ENCODE measurements at regions not wholly inside any gene's neighbourhood (a gene's known extent, or its start where the extent isn't known, plus 50 kb on each side); places are given as distances from the start of the nearest gene placed in this dataset.

DNA sequence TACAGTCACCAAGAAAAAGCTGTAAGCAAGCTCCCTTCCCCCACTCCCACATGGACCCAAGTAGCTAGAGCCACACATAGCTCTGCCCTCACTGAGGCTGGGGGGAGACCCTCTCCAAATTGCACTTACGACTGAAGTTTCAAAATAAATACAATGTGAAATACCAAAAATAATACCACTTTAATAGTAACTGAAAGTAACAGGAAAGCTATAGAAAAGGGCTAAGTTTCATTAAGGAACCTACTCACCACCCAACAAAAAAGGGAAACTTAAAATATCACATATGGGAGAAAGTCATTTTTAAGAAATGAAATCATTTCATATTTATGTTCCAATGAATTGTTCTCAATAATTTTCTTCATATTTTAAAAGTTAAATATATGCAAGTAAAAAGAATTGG is 130.4 kb upstream of the UBE2E2 start:
- H3K36me3 ChIP-seq (ENCODE audit: control insufficient read depth in 5 of 5, insufficient read depth in 5 of 5, low read length in 5 of 5) = no peaks in the 10 kb centered on the region
- H3K9me3 ChIP-seq (ENCODE audit: control insufficient read depth in 5 of 5, low read length in 5 of 5) = no peaks in the 10 kb centered on the region
- peaks cover 0 to 19% (median 16%) of the 10 kb centered on the region in 5 donors for H3K4me1 ChIP-seq (ENCODE audit: control insufficient read depth in 5 of 5, insufficient read depth in 5 of 5, low read length in 5 of 5)
- no peaks in the 10 kb centered on the region for H3K27me3 ChIP-seq (ENCODE audit: control insufficient read depth in 5 of 5, insufficient read depth in 4 of 5, low read length in 5 of 5)
- H3K9ac ChIP-seq (ENCODE audit: low read length in 5 of 5) = no peak overlapping the region
- no peak overlapping the region for H3K27ac ChIP-seq (ENCODE audit: low read depth, low read length)
- H3K4me3 ChIP-seq (ENCODE audit: low read depth in 1 of 5, low read length in 5 of 5) = no peak overlapping the region

DNA sequence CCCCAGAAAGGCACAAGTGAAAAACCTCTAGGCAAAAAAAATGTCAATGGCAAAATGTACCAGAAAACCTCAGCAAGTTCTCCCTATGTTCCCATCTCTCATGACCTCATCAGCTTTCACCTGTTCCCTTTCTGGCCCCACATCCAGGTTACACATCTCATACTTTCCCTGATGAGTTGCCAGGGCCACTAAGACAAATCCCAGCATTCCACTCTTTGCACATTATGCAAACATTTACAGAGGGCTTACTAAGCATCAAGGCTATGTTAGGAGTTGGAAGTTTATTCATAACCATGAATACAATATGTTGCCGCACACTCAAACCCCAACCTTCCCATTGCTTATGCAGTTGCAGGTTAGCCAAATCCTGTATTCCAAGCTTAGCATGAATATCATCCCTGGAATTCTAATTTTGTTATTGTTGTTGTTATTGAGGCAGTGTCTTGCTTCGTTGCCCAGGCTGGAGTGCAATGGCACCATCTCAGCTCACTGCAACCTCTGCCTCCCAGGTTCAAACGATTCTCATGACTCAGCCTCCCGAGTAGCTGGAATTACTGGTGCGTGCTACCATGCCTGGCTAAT is 129.3 kb upstream of the UBE2E2 start:
- H3K4me1 ChIP-seq (ENCODE audit: control insufficient read depth in 5 of 5, insufficient read depth in 5 of 5, low read length in 5 of 5) = peaks cover 0 to 18% (median 16%) of the 10 kb centered on the region in 5 donors

DNA sequence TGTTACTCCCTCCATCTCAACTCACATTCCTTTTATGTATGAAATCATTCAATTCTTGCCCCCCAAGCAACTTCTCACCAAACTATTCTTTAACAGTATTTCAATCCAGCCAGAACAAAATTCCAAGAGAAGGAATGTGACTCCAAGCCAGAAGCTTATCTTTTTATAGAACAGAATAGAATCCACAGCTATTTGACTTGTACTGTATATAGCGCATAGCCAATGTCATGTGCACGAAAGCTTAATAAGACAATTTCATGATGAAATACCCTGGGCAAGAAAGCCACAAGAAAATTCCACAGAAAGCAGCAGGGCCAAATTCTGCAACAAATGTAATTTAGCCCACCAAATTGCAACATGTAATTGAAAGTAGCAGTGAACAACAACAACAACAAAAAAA is 127.6 kb upstream of the UBE2E2 start:
- Histone ChIP-seq H3K9me3 (ENCODE audit: control insufficient read depth in 5 of 5, low read length in 5 of 5) (no peaks in the 10 kb centered on the region), H3K9ac (ENCODE audit: low read length in 5 of 5) (no peak overlapping the region), H3K27ac (ENCODE audit: low read depth, low read length) (no peak overlapping the region), H3K36me3 (ENCODE audit: control insufficient read depth in 5 of 5, insufficient read depth in 5 of 5, low read length in 5 of 5) (no peaks in the 10 kb centered on the region), H3K4me3 (ENCODE audit: low read depth in 1 of 5, low read length in 5 of 5) (no peak overlapping the region), H3K4me1 (ENCODE audit: control insufficient read depth in 5 of 5, insufficient read depth in 5 of 5, low read length in 5 of 5) (peaks cover 0 to 22% (median 19%) of the 10 kb centered on the region in 5 donors), H3K27me3 (ENCODE audit: control insufficient read depth in 5 of 5, insufficient read depth in 4 of 5, low read length in 5 of 5) (no peaks in the 10 kb centered on the region)

More for the DNA sequence above, 129.3 kb upstream of the UBE2E2 start:
- no peaks in the 10 kb centered on the region for H3K27me3 ChIP-seq (ENCODE audit: control insufficient read depth in 5 of 5, insufficient read depth in 4 of 5, low read length in 5 of 5)
- no peak overlapping the region for H3K9ac ChIP-seq (ENCODE audit: low read length in 5 of 5)
- H3K9me3 ChIP-seq (ENCODE audit: control insufficient read depth in 5 of 5, low read length in 5 of 5) = no peaks in the 10 kb centered on the region
- no peaks in the 10 kb centered on the region for H3K36me3 ChIP-seq (ENCODE audit: control insufficient read depth in 5 of 5, insufficient read depth in 5 of 5, low read length in 5 of 5)
- no peak overlapping the region for H3K4me3 ChIP-seq (ENCODE audit: low read depth in 1 of 5, low read length in 5 of 5)
- no peak overlapping the region for H3K27ac ChIP-seq (ENCODE audit: low read depth, low read length)

DNA sequence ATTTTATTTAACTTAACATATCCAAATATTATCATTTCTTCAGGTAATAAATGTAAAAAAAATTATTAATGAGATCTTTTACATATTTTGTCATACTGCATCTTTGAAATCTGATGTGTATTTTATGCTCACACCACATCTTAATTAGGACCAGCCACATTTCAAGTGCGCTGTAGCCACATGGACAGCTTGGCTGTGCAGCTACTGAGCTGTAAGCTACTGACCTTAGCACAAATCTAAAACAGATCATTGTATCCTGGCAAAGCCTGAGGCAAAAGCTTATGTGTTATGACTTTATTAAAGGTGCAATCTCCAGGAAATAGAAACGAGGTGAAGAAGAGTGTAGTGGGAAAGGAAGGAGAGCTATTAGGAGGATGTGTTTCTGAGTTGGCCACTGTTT is 126.7 kb upstream of the UBE2E2 start:
- Histone ChIP-seq H3K36me3 (ENCODE audit: control insufficient read depth in 5 of 5, insufficient read depth in 5 of 5, low read length in 5 of 5) (no peaks in the 10 kb centered on the region), H3K9ac (ENCODE audit: low read length in 5 of 5) (no peak overlapping the region), H3K27me3 (ENCODE audit: control insufficient read depth in 5 of 5, insufficient read depth in 4 of 5, low read length in 5 of 5) (no peaks in the 10 kb centered on the region), H3K4me3 (ENCODE audit: low read depth in 1 of 5, low read length in 5 of 5) (no peak overlapping the region), H3K27ac (ENCODE audit: low read depth, low read length) (no peak overlapping the region), H3K9me3 (ENCODE audit: control insufficient read depth in 5 of 5, low read length in 5 of 5) (no peaks in the 10 kb centered on the region), H3K4me1 (ENCODE audit: control insufficient read depth in 5 of 5, insufficient read depth in 5 of 5, low read length in 5 of 5) (peaks cover 0 to 22% (median 13%) of the 10 kb centered on the region in 5 donors)

DNA sequence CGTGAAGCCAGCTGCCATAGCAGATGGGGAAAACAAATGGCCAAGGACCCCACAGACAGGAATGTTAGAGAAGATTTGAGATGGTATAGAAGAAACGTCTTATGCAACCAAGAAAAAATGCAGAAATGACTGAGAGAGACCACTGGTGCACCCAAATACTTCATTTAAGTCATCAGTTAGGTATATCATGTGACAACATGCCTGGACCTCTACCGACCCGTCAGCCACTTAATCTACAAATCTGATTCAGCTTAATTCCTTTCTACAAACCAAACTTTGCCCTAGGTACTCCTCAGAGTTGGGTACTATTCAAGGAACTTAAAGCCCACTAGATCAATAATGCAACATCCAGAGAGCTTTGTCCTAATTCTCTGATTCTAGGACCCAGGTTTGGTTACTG is 126.0 kb upstream of the UBE2E2 start:
- Histone ChIP-seq H3K9me3 (ENCODE audit: control insufficient read depth in 5 of 5, low read length in 5 of 5) (no peaks in the 10 kb centered on the region), H3K27ac (ENCODE audit: low read depth, low read length) (no peak overlapping the region), H3K9ac (ENCODE audit: low read length in 5 of 5) (no peak overlapping the region), H3K36me3 (ENCODE audit: control insufficient read depth in 5 of 5, insufficient read depth in 5 of 5, low read length in 5 of 5) (no peaks in the 10 kb centered on the region), H3K4me1 (ENCODE audit: control insufficient read depth in 5 of 5, insufficient read depth in 5 of 5, low read length in 5 of 5) (peaks cover 0 to 22% (median 11%) of the 10 kb centered on the region in 5 donors), H3K27me3 (ENCODE audit: control insufficient read depth in 5 of 5, insufficient read depth in 4 of 5, low read length in 5 of 5) (no peaks in the 10 kb centered on the region), H3K4me3 (ENCODE audit: low read depth in 1 of 5, low read length in 5 of 5) (no peak overlapping the region)

DNA sequence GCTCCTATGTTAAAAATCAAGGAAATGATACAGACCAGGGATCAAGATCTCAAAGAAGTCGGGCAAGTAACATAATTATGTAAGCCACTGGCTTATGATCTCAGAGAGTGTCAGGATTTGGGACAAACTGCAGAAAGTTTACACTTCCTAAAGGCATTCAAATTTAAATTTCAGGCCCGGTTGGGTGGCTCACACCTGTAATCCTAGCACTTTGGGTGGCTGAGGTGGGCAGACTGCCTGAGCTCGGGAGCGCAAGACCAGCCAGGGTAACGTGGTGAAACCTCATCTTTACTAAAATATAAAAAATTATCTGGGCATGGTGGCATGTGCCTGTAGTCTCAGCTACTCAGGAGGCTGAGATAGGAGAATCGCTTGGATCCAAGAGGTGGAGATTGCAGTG is 124.4 kb upstream of the UBE2E2 start:
- no peaks in the 10 kb centered on the region for H3K36me3 ChIP-seq (ENCODE audit: control insufficient read depth in 5 of 5, insufficient read depth in 5 of 5, low read length in 5 of 5)
- H3K27ac ChIP-seq (ENCODE audit: low read depth, low read length) = no peak overlapping the region
- H3K9ac ChIP-seq (ENCODE audit: low read length in 5 of 5) = no peak overlapping the region
- peaks cover 0 to 20% (median 8%) of the 10 kb centered on the region in 5 donors for H3K4me1 ChIP-seq (ENCODE audit: control insufficient read depth in 5 of 5, insufficient read depth in 5 of 5, low read length in 5 of 5)
- no peaks in the 10 kb centered on the region for H3K27me3 ChIP-seq (ENCODE audit: control insufficient read depth in 5 of 5, insufficient read depth in 4 of 5, low read length in 5 of 5)
- H3K9me3 ChIP-seq (ENCODE audit: control insufficient read depth in 5 of 5, low read length in 5 of 5) = no peaks in the 10 kb centered on the region
- no peak overlapping the region for H3K4me3 ChIP-seq (ENCODE audit: low read depth in 1 of 5, low read length in 5 of 5)

DNA sequence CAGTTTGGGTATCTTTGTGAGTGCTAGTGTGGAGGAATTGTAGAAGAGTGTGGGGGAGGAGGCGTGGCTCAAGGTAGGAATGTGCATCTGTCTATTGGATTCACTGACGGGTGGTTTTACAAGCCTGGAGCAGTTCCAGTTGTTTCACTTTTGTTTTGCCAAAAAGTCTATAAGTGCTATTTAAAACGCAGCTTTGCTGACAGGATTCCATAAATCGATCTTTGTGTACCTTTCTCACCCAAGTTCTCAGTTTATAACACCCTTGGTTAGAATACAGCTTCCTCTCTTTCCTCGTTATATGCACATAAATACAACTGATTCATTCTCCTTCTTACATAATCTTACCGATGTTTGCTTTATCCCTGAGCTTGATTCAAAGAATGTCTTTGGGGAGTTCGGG is 123.2 kb upstream of the UBE2E2 start:
- peak overlapping the region in 1 of 5 donors; percentile 26 for H3K4me3 ChIP-seq (ENCODE audit: low read depth in 1 of 5, low read length in 5 of 5)
- no peak overlapping the region for H3K9ac ChIP-seq (ENCODE audit: low read length in 5 of 5)
- H3K9me3 ChIP-seq (ENCODE audit: control insufficient read depth in 5 of 5, low read length in 5 of 5) = no peaks in the 10 kb centered on the region
- peaks cover 0 to 16% (median 8%) of the 10 kb centered on the region in 5 donors for H3K4me1 ChIP-seq (ENCODE audit: control insufficient read depth in 5 of 5, insufficient read depth in 5 of 5, low read length in 5 of 5)
- H3K27ac ChIP-seq (ENCODE audit: low read depth, low read length) = no peak overlapping the region
- no peaks in the 10 kb centered on the region for H3K27me3 ChIP-seq (ENCODE audit: control insufficient read depth in 5 of 5, insufficient read depth in 4 of 5, low read length in 5 of 5)
- no peaks in the 10 kb centered on the region for H3K36me3 ChIP-seq (ENCODE audit: control insufficient read depth in 5 of 5, insufficient read depth in 5 of 5, low read length in 5 of 5)

DNA sequence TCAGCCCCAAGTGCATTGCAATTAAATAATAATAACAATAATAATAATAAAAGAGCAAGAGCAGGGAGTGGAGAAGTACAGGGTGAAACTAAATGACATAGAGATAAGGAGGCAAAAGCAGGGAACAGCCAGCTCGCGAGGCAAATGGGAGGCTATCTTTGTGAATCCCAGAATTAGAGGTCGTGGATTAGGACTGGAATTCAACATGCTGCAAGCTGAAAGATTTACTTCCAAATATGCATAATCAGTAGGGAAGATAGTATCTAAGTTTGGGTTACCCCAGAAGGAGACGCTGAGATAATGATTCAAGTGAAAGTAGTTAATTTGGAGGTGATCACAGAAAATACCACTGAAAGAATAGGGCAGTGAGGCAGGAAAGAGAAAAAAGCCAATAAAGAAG is 119.4 kb upstream of the UBE2E2 start:
- H3K27ac ChIP-seq (ENCODE audit: low read depth, low read length) = no peak overlapping the region

DNA sequence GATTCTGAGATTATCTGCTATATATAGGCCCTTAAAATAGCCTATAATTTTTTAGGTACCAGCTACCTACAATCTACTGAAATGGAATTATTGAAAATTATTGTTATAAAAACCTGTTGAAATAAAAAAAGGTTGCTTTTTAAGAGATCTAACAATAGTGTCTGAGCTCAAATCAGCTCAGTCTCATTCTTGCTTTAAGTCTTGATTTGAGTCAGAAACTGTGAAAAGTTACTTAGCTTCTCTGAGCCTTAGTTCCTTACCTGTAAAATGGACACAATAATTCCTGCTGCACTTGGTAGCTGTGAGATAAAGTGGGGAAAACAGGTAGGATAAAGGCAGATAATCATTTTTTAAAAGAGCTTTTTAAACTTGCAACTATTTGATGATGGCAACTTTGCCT is 118.8 kb upstream of the UBE2E2 start:
- H3K27ac ChIP-seq (ENCODE audit: low read depth, low read length) = no peak overlapping the region
- H3K27me3 ChIP-seq (ENCODE audit: control insufficient read depth in 5 of 5, insufficient read depth in 4 of 5, low read length in 5 of 5) = no peaks in the 10 kb centered on the region
- no peak overlapping the region for H3K9ac ChIP-seq (ENCODE audit: low read length in 5 of 5)
- H3K36me3 ChIP-seq (ENCODE audit: control insufficient read depth in 5 of 5, insufficient read depth in 5 of 5, low read length in 5 of 5) = no peaks in the 10 kb centered on the region
- peaks cover 0 to 8% (median 2%) of the 10 kb centered on the region in 5 donors for H3K4me1 ChIP-seq (ENCODE audit: control insufficient read depth in 5 of 5, insufficient read depth in 5 of 5, low read length in 5 of 5)
- H3K9me3 ChIP-seq (ENCODE audit: control insufficient read depth in 5 of 5, low read length in 5 of 5) = no peaks in the 10 kb centered on the region
- H3K4me3 ChIP-seq (ENCODE audit: low read depth in 1 of 5, low read length in 5 of 5) = no peak overlapping the region

More for the DNA sequence above, 119.4 kb upstream of the UBE2E2 start:
- Histone ChIP-seq H3K9ac (ENCODE audit: low read length in 5 of 5) (no peak overlapping the region), H3K4me3 (ENCODE audit: low read depth in 1 of 5, low read length in 5 of 5) (no peak overlapping the region), H3K9me3 (ENCODE audit: control insufficient read depth in 5 of 5, low read length in 5 of 5) (no peaks in the 10 kb centered on the region), H3K27me3 (ENCODE audit: control insufficient read depth in 5 of 5, insufficient read depth in 4 of 5, low read length in 5 of 5) (no peaks in the 10 kb centered on the region), H3K36me3 (ENCODE audit: control insufficient read depth in 5 of 5, insufficient read depth in 5 of 5, low read length in 5 of 5) (no peaks in the 10 kb centered on the region), H3K4me1 (ENCODE audit: control insufficient read depth in 5 of 5, insufficient read depth in 5 of 5, low read length in 5 of 5) (peaks cover 0 to 8% (median 2%) of the 10 kb centered on the region in 5 donors)

DNA sequence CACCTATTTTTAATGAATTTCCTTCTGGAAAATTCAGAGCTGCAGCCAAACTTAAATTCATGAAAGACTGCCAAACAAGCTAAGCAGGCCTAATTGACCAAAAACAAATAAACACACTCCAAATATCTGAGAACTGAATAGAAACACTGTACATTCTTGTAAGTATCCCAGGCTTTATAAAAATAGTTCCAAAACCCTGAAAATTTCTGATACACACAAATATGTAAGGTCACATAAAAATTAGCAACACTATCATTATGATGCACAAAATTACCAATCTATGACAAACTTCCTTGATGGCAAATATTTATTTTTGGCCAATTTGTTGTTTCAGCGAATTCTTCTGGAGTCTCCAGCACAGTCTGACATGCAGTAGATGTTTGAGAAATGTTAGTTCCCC is 117.9 kb upstream of the UBE2E2 start:
- no peak overlapping the region for H3K9ac ChIP-seq (ENCODE audit: low read length in 5 of 5)
- peaks cover 0 to under 1% (median 0%) of the 10 kb centered on the region in 5 donors for H3K4me1 ChIP-seq (ENCODE audit: control insufficient read depth in 5 of 5, insufficient read depth in 5 of 5, low read length in 5 of 5)
- H3K4me3 ChIP-seq (ENCODE audit: low read depth in 1 of 5, low read length in 5 of 5) = no peak overlapping the region
- no peak overlapping the region for H3K27ac ChIP-seq (ENCODE audit: low read depth, low read length)
- H3K27me3 ChIP-seq (ENCODE audit: control insufficient read depth in 5 of 5, insufficient read depth in 4 of 5, low read length in 5 of 5) = no peaks in the 10 kb centered on the region
- H3K9me3 ChIP-seq (ENCODE audit: control insufficient read depth in 5 of 5, low read length in 5 of 5) = no peaks in the 10 kb centered on the region
- H3K36me3 ChIP-seq (ENCODE audit: control insufficient read depth in 5 of 5, insufficient read depth in 5 of 5, low read length in 5 of 5) = no peaks in the 10 kb centered on the region
